Body of pancreas (tissue), 4 donors: ENCODE measurements at regions not wholly inside any gene's neighbourhood (a gene's known extent, or its start where the extent isn't known, plus 50 kb on each side); places are given as distances from the start of the nearest gene placed in this dataset.
"Not testable (repeated sequence)": the region's sequence is repeated elsewhere in the genome, so short reads cannot be mapped to it uniquely, and the experiment has no call there.

Experiments
- ATAC-seq: fragments of 150-250 bp; one replicate; pipeline ENCODE4 v1.9.1; 2016
- DNase-seq, 4 donors: peaks; one replicate each; pipeline ENCODE4 v3.0.0-alpha.2; 2019
- H3K27ac ChIP-seq, 4 donors: fragments of 200-600 bp; sonication (generic); 1 replicate in 3 of 4; 2 replicates in 1 of 4; pipeline versions ENCODE4 v1.5.1 to v1.6.1; 2016 to 2019; ENCODE audit warnings: mild to moderate bottlenecking in 1 of 4, mixed read lengths in 1 of 4, moderate library complexity in 1 of 4
- H3K27me3 ChIP-seq, 2 donors: fragments of 200-600 bp; sonication (generic); one replicate each; pipeline ENCODE4 v1.6.0; 2016; ENCODE audit warnings: mild to moderate bottlenecking in 1 of 2
- H3K36me3 ChIP-seq, 2 donors: fragments of 200-600 bp; sonication (generic); replicated peaks in 1 of 2; 2 replicates each; pipeline ENCODE4 v1.5.1; 2016; ENCODE audit warnings: low read depth in 2 of 2; ENCODE audit not compliant: insufficient read depth in 1 of 2
- H3K4me1 ChIP-seq: fragments of 200-600 bp; sonication (generic); one replicate; pipeline ENCODE4 v1.6.0; 2016
- H3K4me3 ChIP-seq, 2 donors: fragments of 200-600 bp; sonication (generic); 1 replicate in 1 of 2; 2 replicates in 1 of 2; pipeline ENCODE4 v1.5.1; 2016 to 2019
- H3K9me3 ChIP-seq, 3 donors: fragments of 200-600 bp; sonication (generic); 1 replicate in 2 of 3; 2 replicates in 1 of 3; pipeline ENCODE4 v1.5.1; 2016
- CTCF ChIP-seq, 7 experiments: fragments of 450-650 bp in 4 of 7; fragments of 200-600 bp in 3 of 7; sonication (generic) in 3 of 7; IDR thresholded peaks; one replicate each; pipeline ENCODE4 v1.5.1; 2016 to 2019; ENCODE audit warnings: antibody characterized with exemption in 7 of 7
- POLR2A ChIP-seq, 3 donors: fragments of 450-650 bp; IDR thresholded peaks; one replicate each; pipeline ENCODE4 v1.6.1; 2016; ENCODE audit warnings: antibody characterized with exemption in 3 of 3, mild to moderate bottlenecking in 2 of 3
- WGBS, 2 donors: methylation state at CpG; one replicate each; pipeline ENCODE4 v1.1.5; 2017; 5-methylcytosine and 5-hydroxymethylcytosine counted together
- intact Hi-C: fragments of 100-400 bp; cut with DNase I; formaldehyde crosslinking; loops from one replicate; pipeline ENCODE4 v1.15.1; 2023

- no peaks in the 10 kb centered on the region for H3K9me3 ChIP-seq
- no peaks in the 10 kb centered on the region for H3K4me1 ChIP-seq
- no peaks in the 10 kb centered on the region for H3K27me3 ChIP-seq
- peak; percentile 66 for ATAC-seq
- H3K27ac ChIP-seq: no peak overlapping the region
- no peak for TF ChIP-seq POLR2A (IDR thresholded peaks at IDR 0.05)
- TF ChIP-seq CTCF (IDR thresholded peaks at IDR 0.05): peak; percentile 24 to 80 (median 71)
- 30 to 36% methylated on average over 1 of the region's 1 CpG for WGBS, 2 donors
- DNase-seq: peak; percentile 26 to 52 (median 44)
- H3K36me3 ChIP-seq: no peaks in the 10 kb centered on the region
- H3K4me3 ChIP-seq: no peak overlapping the region
- intact Hi-C loops: loop anchor here (10.0 kb wide), 1 partner anchor 469 kb away; no protein-coding TSS in a partner anchor
Measured at GRCh38 chr2:138373993-138374408, 127.6 kb upstream of the SPOPL start.

- no peak overlapping the region for H3K27ac ChIP-seq
- ATAC-seq: no peak
- intact Hi-C loops: no loop called here
Measured at GRCh38 chr2:138381373-138381772, 120.2 kb upstream of the SPOPL start.

GRCh38 chr2:138382672-138383071 is 118.9 kb upstream of the SPOPL start:
- no peak for DNase-seq
- WGBS, 2 donors: 85 to 90% methylated on average over 1 of the region's 1 CpG
- no peak for TF ChIP-seq POLR2A (IDR thresholded peaks at IDR 0.05)
- TF ChIP-seq CTCF (IDR thresholded peaks at IDR 0.05): no peak
- Histone ChIP-seq H3K9me3 (no peaks in the 10 kb centered on the region), H3K36me3 (no peaks in the 10 kb centered on the region), H3K27me3 (no peaks in the 10 kb centered on the region), H3K27ac (no peak overlapping the region), H3K4me3 (no peak overlapping the region), H3K4me1 (no peaks in the 10 kb centered on the region)
- no peak for ATAC-seq
- intact Hi-C loops: no loop called here

More at GRCh38 chr2:138381373-138381772, 120.2 kb upstream of the SPOPL start:
- TF ChIP-seq CTCF (IDR thresholded peaks at IDR 0.05): no peak
- no peak for TF ChIP-seq POLR2A (IDR thresholded peaks at IDR 0.05)
- no peaks in the 10 kb centered on the region for H3K4me1 ChIP-seq
- no peak for DNase-seq
- no peaks in the 10 kb centered on the region for H3K36me3 ChIP-seq
- H3K4me3 ChIP-seq: no peak overlapping the region
- no peaks in the 10 kb centered on the region for H3K9me3 ChIP-seq
- no peaks in the 10 kb centered on the region for H3K27me3 ChIP-seq

GRCh38 chr2:138386191-138386590 is 115.4 kb upstream of the SPOPL start:
- ATAC-seq: not testable (repeated sequence)

GRCh38 chr2:138389063-138389462 is 112.5 kb upstream of the SPOPL start:
- whole genome bisulfite sequencing, 2 donors: 78 to 83% methylated on average over 4 of the region's 4 CpGs

More at GRCh38 chr2:138386191-138386590, 115.4 kb upstream of the SPOPL start:
- H3K4me3 ChIP-seq, H3K4me1 ChIP-seq, H3K27me3 ChIP-seq, DNase-seq, H3K36me3 ChIP-seq, H3K9me3 ChIP-seq, intact Hi-C loops, H3K27ac ChIP-seq: not testable (repeated sequence)
- WGBS, 2 donors: 95 to 96% methylated on average over 9 of the region's 9 CpGs

More at GRCh38 chr2:138389063-138389462, 112.5 kb upstream of the SPOPL start:
- Histone ChIP-seq H3K9me3 (no peaks in the 10 kb centered on the region), H3K27ac (no peak overlapping the region), H3K36me3 (no peaks in the 10 kb centered on the region), H3K4me1 (no peaks in the 10 kb centered on the region), H3K4me3 (no peak overlapping the region), H3K27me3 (no peaks in the 10 kb centered on the region)
- intact Hi-C loops: no loop called here
- no peak for ATAC-seq
- TF ChIP-seq CTCF (IDR thresholded peaks at IDR 0.05) (no peak), POLR2A (IDR thresholded peaks at IDR 0.05) (no peak)
- DNase-seq: no peak
